Hepatic stellate cell (primary cell): ENCODE measurements at regions not wholly inside any gene's neighbourhood (a gene's known extent, or its start where the extent isn't known, plus 50 kb on each side); places are given as distances from the start of the nearest gene placed in this dataset.
"Not testable (repeated sequence)": the region's sequence is repeated elsewhere in the genome, so short reads cannot be mapped to it uniquely, and the experiment has no call there.

Experiments used
- DNase-seq: peaks from one replicate; pipeline ENCODE4 v3.0.0; 2011; ENCODE audit warnings: low spot score

DNA sequence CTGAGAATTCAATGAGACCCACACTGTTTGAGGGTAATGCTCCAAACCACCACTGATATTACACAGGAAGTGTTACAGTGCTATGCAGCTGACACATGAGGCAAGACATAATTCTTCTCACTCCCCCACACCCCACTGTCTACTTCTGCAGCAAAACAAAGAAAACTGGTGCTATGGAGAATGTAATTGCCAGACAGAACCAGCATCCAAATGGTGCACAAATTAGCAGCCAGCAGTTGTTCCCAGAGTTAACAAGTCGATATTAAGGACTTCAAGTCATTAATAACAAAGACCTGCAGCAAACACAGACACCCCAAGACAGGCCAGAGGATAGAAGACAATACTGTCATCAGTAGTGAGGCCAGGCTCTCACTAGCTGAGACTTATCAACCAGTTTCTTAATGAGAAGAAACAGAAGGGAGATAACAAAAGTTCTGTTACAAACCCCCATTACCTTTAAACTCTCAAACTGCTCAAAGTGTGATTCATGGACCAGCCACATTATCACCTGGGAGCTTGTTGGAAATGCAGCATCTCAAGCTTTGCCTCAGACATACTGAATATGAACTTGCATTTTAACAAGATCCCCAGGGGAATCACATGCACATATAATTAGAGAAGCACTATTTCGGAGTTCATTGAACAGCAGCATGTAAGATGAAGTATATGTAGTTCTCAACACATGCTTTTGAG, 58.7 kb upstream of the FNDC3B start:
- no peak for DNase-seq

DNA sequence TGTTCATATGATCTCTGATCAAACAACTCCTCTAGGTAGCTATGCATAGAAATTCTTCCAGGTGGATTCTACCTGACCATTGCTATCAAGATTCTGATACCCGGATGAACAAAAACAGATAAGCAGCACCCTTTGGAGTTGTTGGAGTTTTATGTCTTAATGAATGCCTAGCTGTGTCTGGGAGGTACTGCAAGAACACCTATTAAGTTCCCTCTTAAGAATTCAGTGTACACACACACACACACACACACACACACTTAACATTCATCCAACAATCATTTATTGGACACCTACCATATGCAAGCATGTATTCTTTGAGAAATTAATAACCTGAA, 58.1 kb upstream of the FNDC3B start:
- DNase-seq = no peak

DNA sequence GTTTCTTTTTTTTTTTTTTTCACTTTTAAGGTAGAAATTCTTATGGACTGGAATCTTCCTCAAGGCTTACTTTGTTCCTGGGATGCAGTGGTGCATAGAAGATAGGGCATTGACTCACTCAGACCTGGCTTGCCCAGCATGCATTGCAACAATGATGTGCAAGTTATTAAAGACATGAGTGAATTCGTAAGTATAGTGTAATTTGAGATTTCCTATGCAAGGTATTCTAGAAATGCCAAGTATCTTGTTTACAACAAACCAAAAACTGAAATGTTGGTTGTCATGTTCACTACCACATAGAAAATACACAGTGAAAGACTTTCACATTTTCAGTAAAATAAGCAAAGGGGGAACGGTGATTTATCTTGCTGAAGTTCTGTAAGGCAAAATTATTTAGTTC, 56.5 kb upstream of the FNDC3B start:
- peak; percentile 22 for DNase-seq

DNA sequence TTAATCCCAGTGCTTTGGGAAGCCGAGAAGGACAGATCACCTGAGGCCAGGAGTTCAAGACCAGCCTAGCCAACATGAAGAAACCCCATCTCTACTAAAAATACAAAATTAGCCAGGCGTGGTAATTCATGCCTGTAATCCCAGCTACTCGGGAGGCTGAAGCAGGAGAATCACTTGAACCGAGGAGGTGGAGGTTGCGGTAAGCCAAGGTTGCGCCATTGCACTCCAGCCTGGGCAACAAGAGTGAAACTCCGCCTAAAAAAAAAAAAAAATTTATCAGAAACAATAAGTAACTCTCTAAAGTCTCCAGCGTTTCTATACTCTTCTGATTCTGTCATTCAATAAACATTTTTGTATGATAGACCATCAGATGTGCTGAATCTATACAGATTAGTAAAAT, 55.7 kb upstream of the FNDC3B start:
- not testable (repeated sequence) for DNase-seq

DNA sequence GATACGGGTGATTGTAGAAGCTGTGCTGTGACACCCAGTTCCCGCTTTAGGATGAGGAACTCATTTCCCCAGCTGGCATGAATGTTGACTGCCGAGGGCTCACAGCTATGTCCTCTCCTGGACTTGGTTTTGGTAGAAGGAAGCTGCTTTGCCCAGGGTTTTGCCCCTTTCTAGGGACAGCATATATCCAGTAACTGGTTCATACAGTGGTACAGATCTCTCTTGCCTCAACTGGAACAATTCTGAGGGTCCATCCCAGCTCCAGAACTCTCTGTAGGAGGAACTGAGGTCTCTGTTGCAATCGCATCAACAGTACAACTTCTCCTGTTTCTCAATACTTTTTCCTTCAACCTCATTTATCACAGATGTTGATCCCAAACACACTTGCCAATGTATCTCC, 54.5 kb upstream of the FNDC3B start:
- no peak for DNase-seq

DNA sequence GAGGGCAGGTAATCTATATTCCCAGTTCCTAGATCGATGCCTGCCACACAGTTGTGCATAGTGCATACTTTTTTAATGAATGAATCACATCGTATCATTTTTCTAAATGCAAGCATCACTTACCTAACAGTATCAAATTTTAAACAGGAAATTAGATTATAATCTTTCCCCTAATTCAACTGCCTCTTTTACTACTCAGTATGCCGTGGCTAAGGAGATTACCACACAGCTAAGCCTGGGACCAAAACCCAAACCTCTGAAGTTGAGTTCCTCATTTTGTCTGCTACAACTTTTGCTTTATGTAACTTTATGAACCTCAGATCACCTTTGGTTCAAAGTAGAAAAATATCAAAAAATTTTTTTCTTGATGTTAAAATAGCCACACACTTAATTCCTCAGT, 53.2 kb upstream of the FNDC3B start:
- no peak for DNase-seq

DNA sequence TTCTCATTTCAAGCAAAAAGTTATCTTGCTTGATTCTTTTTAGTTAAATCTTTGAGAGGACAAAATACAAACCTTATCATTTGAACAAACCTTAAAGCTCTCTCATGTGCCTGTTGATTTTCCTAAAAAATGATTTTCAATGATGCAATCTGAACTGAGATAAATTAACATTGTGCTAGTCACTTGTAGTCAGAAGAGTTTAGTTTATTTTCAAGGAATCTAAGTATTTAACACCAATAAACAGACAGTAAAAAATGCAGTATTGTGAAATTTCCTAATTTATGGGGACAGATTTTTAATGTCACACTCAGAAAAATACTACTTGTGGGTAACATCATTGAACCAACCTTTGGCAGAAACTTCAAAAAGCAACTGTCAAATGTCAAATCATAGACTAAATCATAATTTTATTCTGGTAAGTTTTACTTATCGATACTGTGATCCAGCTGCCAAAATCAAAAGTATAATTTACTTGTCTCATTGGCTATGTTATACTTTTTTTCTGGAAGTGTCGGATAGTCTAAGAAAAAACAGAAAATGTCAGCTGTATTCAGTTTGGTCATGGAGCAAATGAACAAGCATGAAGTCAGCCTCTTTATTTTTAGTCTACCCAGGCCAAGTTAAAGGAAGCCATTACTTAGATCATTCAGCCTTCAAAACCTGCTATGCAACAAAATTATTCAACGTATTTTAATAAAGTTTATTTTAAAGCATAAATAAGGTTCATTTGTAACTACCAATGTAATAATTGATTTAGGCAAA, 52.4 kb upstream of the FNDC3B start:
- DNase-seq = no peak
